ENCODE measurements at regions not wholly inside any gene's neighbourhood (a gene's known extent, or its start where the extent isn't known, plus 50 kb on each side); places are given as distances from the start of the nearest gene placed in this dataset.

DNA sequence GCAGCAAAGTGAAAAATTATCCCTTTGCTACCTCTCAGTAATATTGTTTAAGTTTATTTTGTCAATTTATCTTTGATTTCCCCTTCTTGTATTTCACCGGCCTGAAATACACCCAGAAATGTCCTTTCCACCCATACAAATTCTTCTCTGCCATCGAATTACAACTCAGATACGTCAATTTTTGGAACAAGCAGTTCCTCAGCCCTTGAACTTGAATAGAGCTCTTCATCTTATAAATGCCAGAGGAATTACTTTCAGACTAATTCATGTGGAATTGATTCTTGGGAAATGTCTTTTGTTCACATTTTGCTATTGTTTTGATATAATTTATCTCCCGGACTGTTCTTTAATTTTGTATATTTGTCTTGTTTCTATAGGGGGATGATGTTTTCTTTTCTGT, 1359.3 kb upstream of the MIR17HG start:
- Histone ChIP-seq H3K9me3 (no peaks in the 10 kb centered on the region), H3K36me3 (no peaks in the 10 kb centered on the region), H3K27ac (no peak overlapping the region), H3K4me3 (no peak overlapping the region), H3K4me1 (no peaks in the 10 kb centered on the region), H3K27me3 (no peaks in the 10 kb centered on the region)
- TF ChIP-seq, protein P1, sequence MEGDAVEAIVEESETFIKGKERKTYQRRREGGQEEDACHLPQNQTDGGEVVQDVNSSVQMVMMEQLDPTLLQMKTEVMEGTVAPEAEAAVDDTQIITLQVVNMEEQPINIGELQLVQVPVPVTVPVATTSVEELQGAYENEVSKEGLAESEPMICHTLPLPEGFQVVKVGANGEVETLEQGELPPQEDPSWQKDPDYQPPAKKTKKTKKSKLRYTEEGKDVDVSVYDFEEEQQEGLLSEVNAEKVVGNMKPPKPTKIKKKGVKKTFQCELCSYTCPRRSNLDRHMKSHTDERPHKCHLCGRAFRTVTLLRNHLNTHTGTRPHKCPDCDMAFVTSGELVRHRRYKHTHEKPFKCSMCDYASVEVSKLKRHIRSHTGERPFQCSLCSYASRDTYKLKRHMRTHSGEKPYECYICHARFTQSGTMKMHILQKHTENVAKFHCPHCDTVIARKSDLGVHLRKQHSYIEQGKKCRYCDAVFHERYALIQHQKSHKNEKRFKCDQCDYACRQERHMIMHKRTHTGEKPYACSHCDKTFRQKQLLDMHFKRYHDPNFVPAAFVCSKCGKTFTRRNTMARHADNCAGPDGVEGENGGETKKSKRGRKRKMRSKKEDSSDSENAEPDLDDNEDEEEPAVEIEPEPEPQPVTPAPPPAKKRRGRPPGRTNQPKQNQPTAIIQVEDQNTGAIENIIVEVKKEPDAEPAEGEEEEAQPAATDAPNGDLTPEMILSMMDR (IDR thresholded peaks at IDR 0.05), result no peak
- no peak for DNase-seq (ENCODE audit: low spot score)

DNA sequence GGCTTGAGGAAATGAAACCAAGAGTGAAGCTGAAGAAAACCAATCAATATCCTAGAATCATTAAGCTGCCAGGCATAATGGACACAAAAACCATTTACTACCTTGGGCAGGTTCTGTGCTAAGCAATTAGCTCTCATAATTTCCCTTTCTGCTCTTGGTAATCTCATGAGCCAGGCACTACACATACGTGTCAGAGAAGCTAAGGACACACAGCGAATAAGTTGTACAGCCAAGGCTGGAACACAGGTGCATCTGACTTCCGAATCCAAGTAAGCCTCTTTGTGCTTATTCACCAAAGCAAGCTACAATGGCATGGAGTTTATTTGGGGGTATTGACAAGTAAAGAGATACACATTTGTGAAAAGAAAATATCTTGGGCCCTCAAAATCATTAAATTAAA, 1343.9 kb upstream of the MIR17HG start:
- DNase-seq (ENCODE audit: low spot score), result no peak
- Histone ChIP-seq H3K27me3 (no peaks in the 10 kb centered on the region), H3K4me1 (no peaks in the 10 kb centered on the region), H3K27ac (no peak overlapping the region), H3K4me3 (no peak overlapping the region), H3K9me3 (peaks cover 0 to 15% of the 10 kb centered on the region in 2 donors), H3K36me3 (no peaks in the 10 kb centered on the region)
- TF ChIP-seq, protein P1 (IDR thresholded peaks at IDR 0.05), result no peak

DNA sequence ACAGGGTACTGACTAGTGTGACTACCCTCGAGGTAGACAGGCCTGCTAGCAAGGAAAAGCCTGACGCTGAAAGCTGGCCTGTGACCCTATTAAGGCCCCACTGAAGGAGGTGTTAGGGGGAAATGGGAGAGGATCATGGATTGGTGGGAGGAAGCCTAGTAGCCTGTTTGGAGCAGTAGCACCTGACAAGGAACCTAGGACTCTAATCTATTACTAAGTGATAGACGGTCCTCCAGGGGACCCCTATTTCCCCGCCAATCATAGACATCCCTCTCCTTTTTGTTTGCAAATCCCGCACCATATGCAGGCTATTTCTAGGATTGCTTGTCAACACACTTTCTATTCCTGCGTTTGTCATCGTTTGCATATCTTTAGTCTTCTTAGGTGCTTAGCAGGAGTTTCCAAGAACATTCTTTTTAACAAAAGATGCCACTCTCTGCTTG, 1338.8 kb upstream of the MIR17HG start:
- Histone ChIP-seq H3K27ac (no peak overlapping the region), H3K9me3 (no peaks in the 10 kb centered on the region), H3K4me3 (no peak overlapping the region), H3K36me3 (no peaks in the 10 kb centered on the region), H3K4me1 (no peaks in the 10 kb centered on the region), H3K27me3 (no peaks in the 10 kb centered on the region)
- no peak for DNase-seq (ENCODE audit: low spot score)
- TF ChIP-seq, protein P1 (IDR thresholded peaks at IDR 0.05), result no peak

DNA sequence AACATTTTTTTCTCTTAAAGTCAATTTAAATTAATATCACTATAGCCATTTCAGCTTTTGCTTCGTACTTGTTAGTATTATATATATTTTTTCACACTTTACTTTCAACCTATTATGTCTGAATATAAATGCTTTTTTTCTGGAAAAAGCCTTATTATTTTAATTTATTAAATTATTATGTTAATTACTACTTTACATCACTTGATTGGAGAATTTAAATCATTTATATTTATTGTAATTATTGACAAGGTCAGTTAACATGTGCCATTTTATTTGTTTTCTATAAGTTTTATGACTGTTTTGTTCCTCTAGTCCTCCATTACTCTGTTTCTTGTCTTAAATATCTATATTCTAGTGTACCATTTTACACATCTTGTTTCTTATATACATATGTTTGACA, 1333.4 kb upstream of the MIR17HG start:
- Histone ChIP-seq H3K36me3 (no peaks in the 10 kb centered on the region), H3K4me1 (no peaks in the 10 kb centered on the region), H3K27me3 (no peaks in the 10 kb centered on the region), H3K4me3 (no peak overlapping the region), H3K27ac (no peak overlapping the region), H3K9me3 (no peaks in the 10 kb centered on the region)
- DNase-seq (ENCODE audit: low spot score), result no peak
- TF ChIP-seq, protein P1 (IDR thresholded peaks at IDR 0.05), result no peak

DNA sequence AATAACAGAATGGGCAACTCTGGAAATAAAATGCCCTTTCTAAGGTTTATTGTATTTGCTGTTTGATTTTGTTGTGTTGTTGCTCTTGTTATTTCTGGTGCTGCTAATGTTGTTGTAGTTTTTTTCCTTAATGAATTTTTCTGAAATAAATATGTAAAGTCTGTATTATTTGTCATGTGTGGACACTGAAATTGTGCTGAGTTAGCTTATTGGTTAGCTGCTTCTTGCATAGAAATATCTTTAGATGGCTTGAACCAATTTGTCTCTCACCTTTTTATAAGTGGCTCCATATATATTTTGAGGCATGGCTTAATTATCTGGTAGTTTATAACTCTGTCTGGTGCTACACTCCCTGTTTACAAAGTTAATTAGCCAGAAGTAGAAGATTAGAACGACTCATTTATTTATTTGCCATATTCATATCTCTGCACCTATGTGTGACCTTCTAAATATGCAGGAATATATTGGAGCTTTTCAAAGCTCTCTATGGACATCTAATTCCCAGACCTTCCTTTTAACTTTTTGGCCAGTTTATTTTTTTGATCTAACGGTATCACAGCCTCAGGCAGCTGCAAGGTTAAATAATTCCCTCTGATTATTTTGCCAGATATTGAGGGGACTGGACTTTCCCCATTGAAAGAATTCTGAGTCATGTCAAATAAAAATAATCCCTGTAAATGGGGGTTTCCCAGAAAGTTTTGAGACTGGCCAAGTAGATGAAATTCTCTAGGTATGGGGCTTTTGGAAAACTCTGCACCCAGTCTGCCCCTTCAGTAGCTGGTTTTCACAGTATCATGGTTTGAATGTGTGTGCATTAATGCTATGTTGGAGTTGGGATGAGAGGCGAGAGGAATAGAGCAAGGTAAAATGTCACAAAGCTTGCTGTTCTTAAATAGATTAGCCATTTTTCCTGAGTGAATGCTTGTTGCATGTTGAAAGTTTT, 1331.7 kb upstream of the MIR17HG start:
- H3K4me1 ChIP-seq, result no peaks in the 10 kb centered on the region
- no peaks in the 10 kb centered on the region for H3K27me3 ChIP-seq
- no peak overlapping the region for H3K27ac ChIP-seq
- no peaks in the 10 kb centered on the region for H3K36me3 ChIP-seq
- DNase-seq (ENCODE audit: low spot score), result no peak
- TF ChIP-seq, protein P1 (IDR thresholded peaks at IDR 0.05), result no peak
- no peaks in the 10 kb centered on the region for H3K9me3 ChIP-seq
- H3K4me3 ChIP-seq, result no peak overlapping the region

Data from right atrium auricular region (tissue), 2 donors.